RPMI8226 (cell line): ENCODE measurements at regions not wholly inside any gene's neighbourhood (a gene's known extent, or its start where the extent isn't known, plus 50 kb on each side); places are given as distances from the start of the nearest gene placed in this dataset.

Source experiments
- DNase-seq: peaks from one replicate; pipeline ENCODE4 v3.0.0-alpha.2; 2015

- no peak for DNase-seq
Measured at GRCh38 chr9:96183751-96184150, 118.2 kb downstream of the HSD17B3 start.

GRCh38 chr9:96178153-96178552 lies 123.8 kb downstream of the HSD17B3 start:
- no peak for DNase-seq

GRCh38 chr9:96177719-96178028 lies 124.3 kb downstream of the HSD17B3 start:
- no peak for DNase-seq

- DNase-seq, result no peak
Measured at GRCh38 chr9:96177005-96177718, 124.8 kb downstream of the HSD17B3 start.

GRCh38 chr9:96175796-96176195 lies 126.2 kb downstream of the HSD17B3 start:
- no peak for DNase-seq

- no peak for DNase-seq
Measured at GRCh38 chr9:96175001-96175400, 127.0 kb downstream of the HSD17B3 start.

- DNase-seq, result no peak
Measured at GRCh38 chr9:96174371-96174770, 127.6 kb downstream of the HSD17B3 start.

GRCh38 chr9:96173640-96174039 lies 128.3 kb downstream of the HSD17B3 start:
- no peak for DNase-seq

GRCh38 chr9:96172797-96173196 lies 129.2 kb downstream of the HSD17B3 start:
- no peak for DNase-seq

- no peak for DNase-seq
Measured at GRCh38 chr9:96171728-96172127, 130.2 kb downstream of the HSD17B3 start.

GRCh38 chr9:96169901-96170300 lies 132.1 kb downstream of the HSD17B3 start:
- no peak for DNase-seq

GRCh38 chr9:96169484-96169883 lies 132.5 kb downstream of the HSD17B3 start:
- no peak for DNase-seq

- no peak for DNase-seq
Measured at GRCh38 chr9:96168882-96169281, 133.1 kb downstream of the HSD17B3 start.

GRCh38 chr9:96167011-96167410 lies 135.0 kb downstream of the HSD17B3 start:
- no peak for DNase-seq

- no peak for DNase-seq
Measured at GRCh38 chr9:96164268-96164683, 137.7 kb downstream of the HSD17B3 start.

- DNase-seq, result no peak
Measured at GRCh38 chr9:96163712-96164111, 138.3 kb downstream of the HSD17B3 start.

- DNase-seq, result no peak
Measured at GRCh38 chr9:96163161-96163560, 138.8 kb downstream of the HSD17B3 start.

GRCh38 chr9:96161819-96162218 lies 140.2 kb downstream of the HSD17B3 start:
- no peak for DNase-seq

- DNase-seq, result no peak
Measured at GRCh38 chr9:96160866-96161265, 141.1 kb downstream of the HSD17B3 start.

- DNase-seq, result no peak
Measured at GRCh38 chr9:96160168-96160567, 141.8 kb downstream of the HSD17B3 start.

GRCh38 chr9:96159596-96159995 lies 142.4 kb downstream of the HSD17B3 start:
- DNase-seq, result no peak

- no peak for DNase-seq
Measured at GRCh38 chr9:96158909-96159575, 142.9 kb downstream of the HSD17B3 start.

GRCh38 chr9:96158147-96158546 lies 143.8 kb downstream of the HSD17B3 start:
- DNase-seq, result no peak

GRCh38 chr9:96157675-96158074 lies 144.3 kb downstream of the HSD17B3 start:
- no peak for DNase-seq
